BLaER1 treated with 17β-estradiol and CSF1 and Interleukin-3, amounts not matched to agents 10 nM and 100 nM (cell line): ENCODE measurements at regions not wholly inside any gene's neighbourhood (a gene's known extent, or its start where the extent isn't known, plus 50 kb on each side); places are given as distances from the start of the nearest gene placed in this dataset.
A peak's percentile ranks its signal among the peaks of the same experiment; 100 is the strongest.
"Not testable (repeated sequence)": the region's sequence is repeated elsewhere in the genome, so short reads cannot be mapped to it uniquely, and the experiment has no call there.

Experiments used
- H3K27ac ChIP-seq, 11 experiments: shearing (Covaris generic); formaldehyde crosslinking; 2 replicates each; pipeline ENCODE4 v1.8.1; 2022
- H3K27me3 ChIP-seq, 11 experiments: shearing (Covaris generic); formaldehyde crosslinking; 2 replicates each; pipeline ENCODE4 v1.8.1; 2022
- H3K36me3 ChIP-seq, 11 experiments: shearing (Covaris generic); formaldehyde crosslinking; 2 replicates each; pipeline ENCODE4 v1.8.1; 2022
- H3K4me1 ChIP-seq, 10 experiments: shearing (Covaris generic); formaldehyde crosslinking; 2 replicates each; pipeline ENCODE4 v1.8.1; 2022
- H3K4me2 ChIP-seq, 11 experiments: shearing (Covaris generic); formaldehyde crosslinking; 2 replicates each; pipeline ENCODE4 v1.8.1; 2022
- H3K4me3 ChIP-seq, 10 experiments: shearing (Covaris generic); formaldehyde crosslinking; 2 replicates each; pipeline ENCODE4 v1.8.1; 2022
- H3K9ac ChIP-seq, 11 experiments: shearing (Covaris generic); formaldehyde crosslinking; 2 replicates each; pipeline ENCODE4 v1.8.1; 2022
- H3K9me3 ChIP-seq, 11 experiments: shearing (Covaris generic); formaldehyde crosslinking; replicated peaks in 1 of 11; 2 replicates each; pipeline ENCODE4 v1.8.1; 2022
- H4K20me1 ChIP-seq, 11 experiments: shearing (Covaris generic); formaldehyde crosslinking; 2 replicates each; pipeline ENCODE4 v1.8.1; 2022
- Cebpa-rat ChIP-seq, 11 experiments: shearing (Covaris generic); IDR thresholded peaks; 2 replicates each; pipeline ENCODE4 v1.8.1; 2022

DNA sequence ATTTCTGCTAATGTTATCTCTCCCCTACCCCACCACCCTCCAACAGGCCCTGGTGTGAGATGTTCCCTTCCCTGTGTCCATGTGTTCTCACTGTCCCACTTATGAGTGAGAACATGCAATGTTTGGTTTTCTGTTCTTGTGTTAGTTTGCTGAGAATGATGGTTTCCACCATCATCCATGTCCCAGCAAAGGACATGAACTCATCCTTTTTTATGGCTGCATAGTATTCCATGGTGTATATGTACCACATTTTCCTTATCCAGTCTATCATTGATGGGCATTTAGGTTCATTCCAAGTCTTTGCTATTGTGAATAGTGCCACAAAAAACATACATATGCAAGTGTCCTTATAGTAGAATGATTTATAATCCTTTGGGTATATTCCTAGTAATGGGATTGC, 104.5 kb downstream of the ZNF33B start:
- H3K9ac ChIP-seq, H3K4me2 ChIP-seq, H3K4me1 ChIP-seq, H3K27me3 ChIP-seq, H3K27ac ChIP-seq, H3K4me3 ChIP-seq, H4K20me1 ChIP-seq: not testable (repeated sequence)
- Histone ChIP-seq H3K36me3 (peaks cover 17 to 35% (median 25%) of the 10 kb centered on the region in 11 experiments), H3K9me3 (peaks cover 74 to 89% (median 80%) of the 10 kb centered on the region in 11 experiments)

DNA sequence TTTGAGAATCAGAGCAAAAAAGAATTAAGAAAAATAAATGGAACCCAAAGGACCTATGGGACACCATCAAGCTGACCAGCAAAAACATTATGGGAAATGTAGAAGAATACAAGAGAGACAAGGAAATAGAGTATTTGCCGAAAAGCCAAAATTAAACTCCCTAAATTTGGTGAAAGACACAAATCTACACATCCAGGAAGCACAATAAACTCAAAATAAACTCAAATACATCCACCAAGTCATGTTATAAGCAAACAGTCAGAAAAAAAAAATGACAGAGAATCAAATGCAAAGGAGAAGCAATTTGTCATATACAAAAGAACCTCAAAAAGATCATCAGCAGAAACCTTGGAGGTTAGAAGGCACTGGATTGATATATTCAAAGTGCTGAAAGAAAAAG, 105.4 kb downstream of the ZNF33B start:
- TF ChIP-seq Cebpa-rat (IDR thresholded peaks at IDR 0.05): no peak
- no peaks in the 10 kb centered on the region for H3K4me1 ChIP-seq
- H3K9ac ChIP-seq: no peak overlapping the region
- H3K9me3 ChIP-seq: peaks cover 66 to 80% (median 71%) of the 10 kb centered on the region in 11 experiments
- peaks cover 8 to 26% (median 17%) of the 10 kb centered on the region in 11 experiments; a peak in 19 of 22 replicates for H3K36me3 ChIP-seq
- no peak overlapping the region for H3K27ac ChIP-seq
- H3K4me3 ChIP-seq: no peak overlapping the region; a peak in 1 of 20 replicates
- no peaks in the 10 kb centered on the region for H3K27me3 ChIP-seq
- no peaks in the 10 kb centered on the region for H4K20me1 ChIP-seq
- no peak overlapping the region for H3K4me2 ChIP-seq

DNA sequence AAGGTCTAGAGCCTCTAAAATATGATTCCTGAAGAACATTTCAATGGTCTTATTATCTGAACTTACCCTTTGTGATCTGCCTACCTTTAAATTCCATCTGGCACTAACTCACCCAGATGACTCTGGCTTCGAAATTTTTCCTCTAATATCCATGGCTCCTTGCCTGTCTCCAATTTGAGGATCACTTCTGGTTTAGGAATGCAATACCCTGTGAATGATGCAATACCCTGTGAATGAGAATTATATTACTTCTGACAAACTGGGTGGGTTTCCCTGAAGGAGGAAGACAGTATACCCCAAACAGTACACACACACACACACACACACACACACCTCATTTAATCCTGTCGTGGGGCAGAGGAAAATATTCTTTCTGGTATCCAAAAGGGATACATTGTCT, 115.3 kb downstream of the ZNF33B start:
- no peak overlapping the region for H3K9ac ChIP-seq
- peaks cover 73 to 81% (median 78%) of the 10 kb centered on the region in 11 experiments for H3K36me3 ChIP-seq
- TF ChIP-seq Cebpa-rat (IDR thresholded peaks at IDR 0.05): no peak
- no peak overlapping the region for H3K27ac ChIP-seq
- H3K4me1 ChIP-seq: no peaks in the 10 kb centered on the region
- H3K4me2 ChIP-seq: no peak overlapping the region
- no peaks in the 10 kb centered on the region for H4K20me1 ChIP-seq
- H3K9me3 ChIP-seq: peaks cover 74 to 83% (median 80%) of the 10 kb centered on the region in 11 experiments
- H3K27me3 ChIP-seq: no peaks in the 10 kb centered on the region
- no peak overlapping the region; a peak in 2 of 20 replicates for H3K4me3 ChIP-seq

DNA sequence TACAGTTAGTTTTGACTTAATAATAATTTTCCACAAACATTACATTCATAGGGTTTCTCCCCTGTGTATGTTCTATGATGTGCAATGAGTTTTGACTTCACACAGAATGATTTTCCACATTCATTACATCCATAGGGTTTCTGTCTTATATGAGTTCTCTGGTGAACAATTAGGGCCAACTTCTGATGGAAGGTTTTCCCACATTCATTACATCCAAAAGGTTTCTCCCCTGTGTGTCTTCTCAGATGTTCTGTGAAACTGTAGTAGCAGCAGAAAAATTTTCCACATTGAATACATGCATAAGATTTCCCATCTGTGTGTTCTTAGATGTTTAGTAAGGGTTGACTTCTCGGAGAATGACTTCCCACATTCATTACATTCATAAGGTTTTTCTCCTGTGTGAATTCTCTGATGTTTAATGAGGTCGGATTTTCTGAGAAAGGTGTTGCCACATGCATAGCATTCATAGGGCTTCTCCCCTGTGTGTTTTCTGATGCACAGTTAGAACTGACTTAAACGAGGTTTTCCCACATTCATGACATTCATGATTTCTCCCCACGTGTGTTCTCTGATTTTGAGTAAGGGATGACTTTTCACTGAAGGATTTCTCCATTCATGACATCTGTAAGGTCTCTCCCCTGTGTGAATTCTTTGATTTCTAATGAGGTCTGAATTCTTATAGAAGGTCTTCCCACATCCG, 118.5 kb downstream of the ZNF33B start:
- H3K4me1 ChIP-seq: no peaks in the 10 kb centered on the region
- H3K36me3 ChIP-seq: peaks cover 71 to 97% (median 92%) of the 10 kb centered on the region in 11 experiments
- peaks cover 100% of the 10 kb centered on the region in 11 experiments for H3K9me3 ChIP-seq
- H3K27ac ChIP-seq: no peak overlapping the region
- peak overlapping the region in 4 of 10 experiments; percentile 23 to 32 (median 27); a peak in 7 of 20 replicates for H3K4me3 ChIP-seq
- H4K20me1 ChIP-seq: no peaks in the 10 kb centered on the region
- H3K27me3 ChIP-seq: no peaks in the 10 kb centered on the region
- H3K9ac ChIP-seq: no peak overlapping the region
- no peak for TF ChIP-seq Cebpa-rat (IDR thresholded peaks at IDR 0.05)
- H3K4me2 ChIP-seq: no peak overlapping the region

DNA sequence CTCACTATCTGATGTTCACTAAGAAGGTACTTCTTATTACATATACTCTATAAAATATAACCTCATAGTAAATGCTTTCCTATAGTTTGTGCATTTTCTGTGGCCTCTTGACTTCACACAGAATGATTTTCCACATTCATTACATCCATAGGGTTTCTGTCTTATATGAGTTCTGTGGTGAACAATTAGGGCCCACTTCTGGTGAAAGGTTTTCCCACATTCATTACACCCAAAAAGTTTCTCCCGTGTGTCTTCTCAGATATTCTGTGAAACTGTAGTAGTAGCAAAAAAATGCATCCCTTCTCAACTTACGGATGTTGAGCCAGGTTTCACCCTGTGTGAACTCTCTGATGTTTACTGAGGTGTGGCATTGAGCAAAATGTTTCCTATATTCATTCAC, 119.3 kb downstream of the ZNF33B start:
- Histone ChIP-seq H3K36me3 (peaks cover 63 to 97% (median 83%) of the 10 kb centered on the region in 11 experiments), H3K9me3 (peaks cover 100% of the 10 kb centered on the region in 11 experiments), H3K4me2 (no peak overlapping the region), H3K9ac (no peak overlapping the region), H4K20me1 (no peaks in the 10 kb centered on the region), H3K4me3 (peak overlapping the region in 1 of 10 experiments; percentile 6; a peak in 2 of 20 replicates), H3K27ac (no peak overlapping the region), H3K27me3 (no peaks in the 10 kb centered on the region), H3K4me1 (no peaks in the 10 kb centered on the region)
- no peak for TF ChIP-seq Cebpa-rat (IDR thresholded peaks at IDR 0.05)

DNA sequence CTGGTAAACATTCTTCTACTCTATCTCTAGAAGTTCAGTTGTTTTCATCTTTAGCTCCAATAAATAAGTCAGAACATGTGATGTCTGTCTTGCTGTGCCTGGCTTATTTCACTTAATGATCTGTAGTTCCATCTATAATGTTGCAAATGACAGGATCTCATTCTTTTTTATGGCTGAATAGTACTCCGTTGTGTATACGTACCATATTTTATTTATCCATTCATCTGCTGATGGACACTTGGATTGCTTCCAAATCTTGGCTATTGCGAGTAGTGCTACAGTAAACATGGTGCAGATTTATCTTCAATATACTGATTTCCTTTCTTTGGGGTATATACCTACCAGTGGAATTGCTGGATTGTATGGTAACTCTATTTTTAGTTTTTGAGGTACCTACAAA, 124.4 kb downstream of the ZNF33B start:
- no peaks in the 10 kb centered on the region for H3K27me3 ChIP-seq
- no peaks in the 10 kb centered on the region for H4K20me1 ChIP-seq
- H3K27ac ChIP-seq: no peak overlapping the region
- no peaks in the 10 kb centered on the region for H3K4me1 ChIP-seq
- no peak overlapping the region for H3K4me2 ChIP-seq
- TF ChIP-seq Cebpa-rat (IDR thresholded peaks at IDR 0.05): no peak
- H3K9me3 ChIP-seq: peaks cover 52 to 79% (median 54%) of the 10 kb centered on the region in 11 experiments
- no peak overlapping the region for H3K9ac ChIP-seq
- no peak overlapping the region for H3K4me3 ChIP-seq
- peaks cover 13 to 48% (median 32%) of the 10 kb centered on the region in 11 experiments for H3K36me3 ChIP-seq

DNA sequence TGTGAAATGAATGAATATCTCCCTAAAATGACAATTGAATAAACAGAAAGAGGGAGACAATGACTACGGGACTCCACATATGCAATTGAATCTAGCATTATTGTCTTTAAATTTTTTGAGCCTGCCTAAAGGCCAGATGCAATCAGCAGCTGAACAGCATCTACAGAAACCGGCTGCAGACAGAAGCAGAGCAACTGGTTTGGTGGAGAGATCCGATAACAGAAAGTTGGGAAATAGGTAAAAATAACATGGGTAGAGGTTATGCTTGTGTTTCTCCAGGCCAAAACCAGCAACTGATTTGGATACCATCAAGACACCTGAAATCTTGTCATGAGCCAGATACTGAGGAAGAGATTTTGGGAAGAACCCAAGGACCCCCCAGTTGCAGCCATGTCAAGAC, 146.6 kb downstream of the ZNF33B start:
- H3K36me3 ChIP-seq: no peaks in the 10 kb centered on the region
- no peaks in the 10 kb centered on the region for H3K27me3 ChIP-seq
- no peak overlapping the region for H3K27ac ChIP-seq

DNA sequence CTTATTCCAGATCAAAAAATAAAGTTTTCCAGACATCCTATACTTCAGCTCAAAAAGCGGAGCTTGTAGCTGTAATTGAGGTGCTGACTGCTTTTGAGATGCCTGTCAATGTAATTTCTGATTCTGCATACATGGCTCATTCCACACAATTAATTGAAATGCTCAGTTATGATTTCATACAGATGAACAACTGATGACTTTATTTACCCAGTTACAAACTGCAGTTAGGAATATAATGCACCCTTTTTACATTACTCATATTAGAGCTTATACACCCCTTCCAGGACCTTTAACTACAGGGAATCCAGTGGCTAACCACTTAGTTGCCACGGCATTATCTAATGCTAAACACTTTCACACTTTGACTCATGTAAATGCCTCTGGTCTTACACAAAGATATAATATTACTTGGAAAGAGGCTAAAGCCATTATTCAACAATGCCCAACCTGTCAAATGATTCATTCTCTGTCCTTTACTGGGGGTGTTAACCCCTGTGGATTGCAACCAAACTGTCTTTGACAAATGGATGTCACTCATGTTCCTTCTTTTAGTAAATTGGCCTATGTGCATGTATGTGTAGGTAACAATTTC, 147.3 kb downstream of the ZNF33B start:
- TF ChIP-seq Cebpa-rat (IDR thresholded peaks at IDR 0.05): no peak
- H3K4me3 ChIP-seq: no peak overlapping the region
- H4K20me1 ChIP-seq: no peaks in the 10 kb centered on the region
- peaks cover 5 to 24% (median 14%) of the 10 kb centered on the region in 11 experiments; a peak in 16 of 22 replicates for H3K9me3 ChIP-seq
- no peak overlapping the region for H3K27ac ChIP-seq
- H3K9ac ChIP-seq: no peak overlapping the region
- peaks cover 0 to 15% (median 0%) of the 10 kb centered on the region in 10 experiments; a peak in 6 of 20 replicates for H3K4me1 ChIP-seq
- no peak overlapping the region for H3K4me2 ChIP-seq
- H3K36me3 ChIP-seq: no peaks in the 10 kb centered on the region
- no peaks in the 10 kb centered on the region for H3K27me3 ChIP-seq

More for the DNA sequence above, 146.6 kb downstream of the ZNF33B start:
- Histone ChIP-seq H4K20me1 (no peaks in the 10 kb centered on the region), H3K4me3 (no peak overlapping the region), H3K4me1 (peaks cover 0 to 15% (median 0%) of the 10 kb centered on the region in 10 experiments; a peak in 6 of 20 replicates), H3K9me3 (peaks cover 4 to 17% (median 8%) of the 10 kb centered on the region in 11 experiments; a peak in 15 of 22 replicates), H3K9ac (no peak overlapping the region), H3K4me2 (no peak overlapping the region)
- no peak for TF ChIP-seq Cebpa-rat (IDR thresholded peaks at IDR 0.05)

DNA sequence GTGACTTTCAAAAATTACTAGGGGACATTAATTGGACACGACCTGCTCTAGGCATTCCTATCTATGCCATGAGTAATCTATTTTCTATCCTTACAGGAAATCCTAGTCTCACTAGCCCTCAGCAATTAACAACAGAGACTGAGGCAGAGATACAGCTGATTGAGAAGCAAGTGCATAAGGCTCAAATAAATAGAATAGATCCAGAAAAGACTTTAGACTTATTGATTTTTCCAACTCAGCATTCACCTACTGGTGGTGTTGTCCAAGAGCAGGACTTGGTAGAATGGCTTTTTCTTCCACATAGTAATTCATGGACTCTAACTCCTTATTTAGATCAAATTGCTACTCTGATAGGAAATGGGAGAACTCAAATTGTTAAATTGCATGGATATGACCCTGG, 148.0 kb downstream of the ZNF33B start:
- no peak overlapping the region for H3K27ac ChIP-seq
- no peak overlapping the region for H3K4me2 ChIP-seq
- no peaks in the 10 kb centered on the region for H3K36me3 ChIP-seq
- H3K4me1 ChIP-seq: peaks cover 0 to 15% (median 0%) of the 10 kb centered on the region in 10 experiments; a peak in 6 of 20 replicates
- no peak overlapping the region for H3K9ac ChIP-seq
- no peaks in the 10 kb centered on the region for H4K20me1 ChIP-seq
- peaks cover 5 to 24% (median 14%) of the 10 kb centered on the region in 11 experiments; a peak in 16 of 22 replicates for H3K9me3 ChIP-seq
- no peak for TF ChIP-seq Cebpa-rat (IDR thresholded peaks at IDR 0.05)
- no peaks in the 10 kb centered on the region for H3K27me3 ChIP-seq
- H3K4me3 ChIP-seq: no peak overlapping the region
